ENCODE measurements at regions not wholly inside any gene's neighbourhood (a gene's known extent, or its start where the extent isn't known, plus 50 kb on each side); places are given as distances from the start of the nearest gene placed in this dataset.

DNA sequence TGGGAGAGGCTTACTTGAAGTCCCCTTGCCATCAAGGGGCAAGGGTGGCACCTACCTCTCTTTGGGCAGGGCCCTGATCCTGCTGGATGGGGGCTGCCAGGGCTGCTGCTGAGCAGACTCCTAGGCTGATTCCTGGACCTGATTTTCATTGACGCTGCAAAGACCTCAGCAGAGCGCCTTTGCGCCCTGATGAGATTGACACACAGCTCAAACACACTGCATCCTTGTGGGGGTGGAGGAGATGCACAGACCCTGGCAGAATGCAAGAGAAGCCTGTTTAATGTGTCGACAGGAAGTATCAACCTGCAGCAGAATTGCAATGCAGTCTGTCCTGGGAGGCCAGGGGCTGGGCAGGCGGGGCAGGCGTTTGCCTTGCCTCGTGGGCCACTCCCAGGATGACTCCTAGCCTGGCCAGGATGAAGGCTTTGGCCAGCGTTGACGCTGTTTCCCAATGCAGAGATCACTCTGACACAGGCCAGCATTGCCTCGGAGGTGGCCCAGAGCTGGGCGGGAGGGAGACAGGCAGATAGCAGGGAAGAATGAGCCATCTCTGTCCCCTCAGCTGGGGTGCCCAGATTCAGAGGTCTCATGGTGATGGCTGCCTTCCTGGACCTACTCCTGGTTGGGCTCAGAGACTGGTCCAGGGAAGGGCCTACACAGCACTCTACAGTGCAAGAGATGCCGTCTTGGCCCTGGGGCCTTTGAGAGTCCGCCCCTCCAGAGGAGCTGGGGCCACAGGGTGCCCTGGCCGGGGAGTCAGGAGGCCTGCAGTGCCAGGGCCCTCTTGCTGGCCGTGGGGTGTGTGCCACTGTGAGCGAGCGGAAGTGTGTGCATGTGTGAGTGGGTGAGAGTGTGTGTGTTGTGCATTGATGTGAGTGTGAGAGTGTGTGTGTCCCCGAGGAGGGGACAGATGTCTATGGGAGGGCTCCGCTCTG lies 108.3 kb downstream of the KIF26A start:
- H3K36me3 Mint-ChIP-seq (ENCODE audit: low read depth, unreplicated experiment): peaks cover 5% of the 10 kb centered on the region
- no peak overlapping the region for H3K4me3 Mint-ChIP-seq (ENCODE audit: unreplicated experiment)
- TF ChIP-seq, protein P1, sequence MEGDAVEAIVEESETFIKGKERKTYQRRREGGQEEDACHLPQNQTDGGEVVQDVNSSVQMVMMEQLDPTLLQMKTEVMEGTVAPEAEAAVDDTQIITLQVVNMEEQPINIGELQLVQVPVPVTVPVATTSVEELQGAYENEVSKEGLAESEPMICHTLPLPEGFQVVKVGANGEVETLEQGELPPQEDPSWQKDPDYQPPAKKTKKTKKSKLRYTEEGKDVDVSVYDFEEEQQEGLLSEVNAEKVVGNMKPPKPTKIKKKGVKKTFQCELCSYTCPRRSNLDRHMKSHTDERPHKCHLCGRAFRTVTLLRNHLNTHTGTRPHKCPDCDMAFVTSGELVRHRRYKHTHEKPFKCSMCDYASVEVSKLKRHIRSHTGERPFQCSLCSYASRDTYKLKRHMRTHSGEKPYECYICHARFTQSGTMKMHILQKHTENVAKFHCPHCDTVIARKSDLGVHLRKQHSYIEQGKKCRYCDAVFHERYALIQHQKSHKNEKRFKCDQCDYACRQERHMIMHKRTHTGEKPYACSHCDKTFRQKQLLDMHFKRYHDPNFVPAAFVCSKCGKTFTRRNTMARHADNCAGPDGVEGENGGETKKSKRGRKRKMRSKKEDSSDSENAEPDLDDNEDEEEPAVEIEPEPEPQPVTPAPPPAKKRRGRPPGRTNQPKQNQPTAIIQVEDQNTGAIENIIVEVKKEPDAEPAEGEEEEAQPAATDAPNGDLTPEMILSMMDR (IDR thresholded peaks at IDR 0.05; ENCODE audit: unreplicated experiment): no peak
- no peaks in the 10 kb centered on the region for H3K9me3 Mint-ChIP-seq (ENCODE audit: unreplicated experiment)
- peaks cover 5% of the 10 kb centered on the region for H3K27me3 Mint-ChIP-seq (ENCODE audit: unreplicated experiment)
- DNase-seq (ENCODE audit: low spot score): no peak
- no peak overlapping the region for H3K27ac Mint-ChIP-seq (ENCODE audit: unreplicated experiment)
- no peaks in the 10 kb centered on the region for H3K4me1 Mint-ChIP-seq (ENCODE audit: unreplicated experiment)

DNA sequence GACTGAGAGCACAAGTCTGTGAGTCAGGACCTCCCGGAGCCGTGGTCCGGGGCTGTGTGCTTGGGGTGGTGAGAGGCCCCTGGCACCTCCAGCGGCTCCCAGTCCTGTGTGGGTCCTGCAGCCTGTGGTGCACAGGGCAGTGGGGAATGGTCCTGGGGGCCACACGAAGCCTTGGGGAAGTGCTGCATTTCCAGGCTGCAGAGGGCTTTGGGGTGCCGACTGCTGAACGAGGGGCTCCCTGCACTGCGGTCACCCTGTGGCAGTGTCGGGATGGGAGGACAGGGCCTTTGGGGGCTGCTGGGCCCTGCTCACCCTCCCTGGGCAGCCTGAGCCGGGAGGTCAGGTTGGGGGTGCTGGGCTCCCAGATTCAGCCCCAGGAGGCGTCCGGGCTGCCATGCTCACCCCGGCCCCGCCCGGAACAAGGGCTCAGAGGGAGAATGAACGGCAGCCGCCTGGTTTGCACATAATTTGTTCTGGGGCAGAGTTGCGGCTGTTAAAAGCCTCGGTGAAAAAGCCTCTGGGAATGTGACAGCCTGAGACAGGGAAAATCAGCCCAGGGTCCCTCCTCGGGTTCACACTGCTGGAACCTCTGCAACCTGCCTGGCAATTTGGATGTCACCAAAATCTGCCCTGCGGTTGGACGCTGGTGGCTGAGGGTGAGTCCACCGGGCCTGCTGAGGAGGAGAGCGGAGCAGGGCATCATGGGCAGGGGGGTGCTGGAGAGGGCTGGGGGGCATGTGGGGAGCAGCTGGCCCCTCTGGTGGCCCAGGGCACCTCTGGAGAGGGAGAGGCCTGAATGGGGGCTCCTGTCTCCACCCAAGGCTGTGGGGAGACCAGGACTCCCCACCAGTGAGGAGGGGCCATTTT lies 109.2 kb downstream of the KIF26A start:
- H3K36me3 Mint-ChIP-seq (ENCODE audit: low read depth, unreplicated experiment): peaks cover 5% of the 10 kb centered on the region

DNA sequence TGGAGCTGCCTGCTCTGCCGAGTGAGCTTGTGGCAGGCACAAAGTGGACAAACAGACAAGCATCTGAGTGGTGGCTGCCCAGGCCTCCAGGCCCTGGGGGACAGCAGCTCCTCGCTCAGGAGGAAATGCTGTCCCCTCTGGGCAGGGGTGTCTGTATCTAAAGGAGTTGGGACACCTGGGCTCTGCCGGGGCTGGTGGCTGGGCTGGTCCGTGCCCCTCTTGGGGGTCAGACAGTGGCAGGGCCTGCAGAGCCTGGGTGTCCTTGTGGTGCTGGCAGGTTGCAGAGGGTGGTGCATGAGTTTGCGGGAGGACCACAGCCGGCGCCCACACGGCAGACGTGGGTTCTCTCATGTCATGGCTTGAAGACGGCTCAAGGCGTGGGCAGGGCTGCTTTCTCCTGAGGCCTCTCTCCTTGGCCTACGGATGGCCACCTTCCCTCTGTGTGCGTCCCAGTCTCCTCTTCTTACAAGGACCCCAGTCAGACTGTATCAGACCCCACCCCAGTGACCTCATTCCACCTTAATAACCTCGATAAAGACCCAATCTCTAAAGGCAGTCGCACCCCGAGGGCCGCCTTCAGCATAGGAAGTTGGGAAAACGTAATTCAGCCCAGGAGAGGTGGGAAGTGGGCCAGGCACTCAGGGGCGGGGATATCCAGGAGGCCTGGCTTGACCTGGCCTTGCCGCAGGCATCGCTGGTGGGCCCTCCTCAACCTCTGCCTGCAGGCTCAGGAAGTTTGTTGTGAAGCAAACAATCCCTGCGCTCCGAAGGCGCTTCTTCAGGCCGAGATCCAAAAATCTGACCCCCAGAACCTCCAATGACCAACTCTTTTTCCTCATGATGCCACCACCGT lies 110.0 kb downstream of the KIF26A start:
- no peak for DNase-seq (ENCODE audit: low spot score)
- H3K4me3 Mint-ChIP-seq (ENCODE audit: unreplicated experiment): no peak overlapping the region
- TF ChIP-seq, protein P1 (IDR thresholded peaks at IDR 0.05; ENCODE audit: unreplicated experiment): no peak
- H3K27me3 Mint-ChIP-seq (ENCODE audit: unreplicated experiment): peaks cover 5% of the 10 kb centered on the region
- no peaks in the 10 kb centered on the region for H3K9me3 Mint-ChIP-seq (ENCODE audit: unreplicated experiment)
- H3K36me3 Mint-ChIP-seq (ENCODE audit: low read depth, unreplicated experiment): peaks cover 5% of the 10 kb centered on the region
- no peaks in the 10 kb centered on the region for H3K4me1 Mint-ChIP-seq (ENCODE audit: unreplicated experiment)
- H3K27ac Mint-ChIP-seq (ENCODE audit: unreplicated experiment): no peak overlapping the region

More for the DNA sequence above, 109.2 kb downstream of the KIF26A start:
- H3K4me3 Mint-ChIP-seq (ENCODE audit: unreplicated experiment): no peak overlapping the region
- no peak overlapping the region for H3K27ac Mint-ChIP-seq (ENCODE audit: unreplicated experiment)
- no peak for DNase-seq (ENCODE audit: low spot score)
- H3K27me3 Mint-ChIP-seq (ENCODE audit: unreplicated experiment): peaks cover 5% of the 10 kb centered on the region
- no peaks in the 10 kb centered on the region for H3K9me3 Mint-ChIP-seq (ENCODE audit: unreplicated experiment)
- H3K4me1 Mint-ChIP-seq (ENCODE audit: unreplicated experiment): no peaks in the 10 kb centered on the region
- TF ChIP-seq, protein P1 (IDR thresholded peaks at IDR 0.05; ENCODE audit: unreplicated experiment): no peak

DNA sequence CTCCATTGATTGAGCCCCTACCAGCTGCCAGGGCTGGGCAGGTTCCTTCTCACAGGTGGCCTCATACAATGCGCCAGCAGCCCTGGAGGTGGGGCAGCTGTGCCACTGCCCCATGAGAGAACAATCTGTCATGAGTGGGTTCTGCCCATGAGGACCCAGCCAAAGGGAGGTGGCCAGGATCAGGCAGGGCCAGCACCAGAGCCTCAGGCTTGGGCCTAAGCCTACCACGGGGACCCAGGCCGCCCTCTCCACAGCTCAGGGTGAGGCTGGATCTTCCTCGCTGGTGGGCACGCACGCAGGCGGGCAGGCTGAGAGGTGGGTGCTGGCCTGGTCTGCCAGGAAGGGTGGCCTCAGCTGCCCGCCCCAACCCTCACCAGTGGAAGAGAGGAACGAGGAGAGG lies 110.7 kb downstream of the KIF26A start:
- DNase-seq (ENCODE audit: low spot score): no peak

More for the DNA sequence above, 110.7 kb downstream of the KIF26A start:
- peaks cover 5% of the 10 kb centered on the region for H3K36me3 Mint-ChIP-seq (ENCODE audit: low read depth, unreplicated experiment)
- no peak overlapping the region for H3K4me3 Mint-ChIP-seq (ENCODE audit: unreplicated experiment)
- no peaks in the 10 kb centered on the region for H3K9me3 Mint-ChIP-seq (ENCODE audit: unreplicated experiment)
- H3K27ac Mint-ChIP-seq (ENCODE audit: unreplicated experiment): no peak overlapping the region
- TF ChIP-seq, protein P1 (IDR thresholded peaks at IDR 0.05; ENCODE audit: unreplicated experiment): no peak
- H3K27me3 Mint-ChIP-seq (ENCODE audit: unreplicated experiment): peaks cover 5% of the 10 kb centered on the region
- H3K4me1 Mint-ChIP-seq (ENCODE audit: unreplicated experiment): no peaks in the 10 kb centered on the region

Data from endothelial cell (in vitro differentiated cells).